Neural crest cell (in vitro differentiated cells): ENCODE measurements at regions not wholly inside any gene's neighbourhood (a gene's known extent, or its start where the extent isn't known, plus 50 kb on each side); places are given as distances from the start of the nearest gene placed in this dataset.
"Not testable (repeated sequence)": the region's sequence is repeated elsewhere in the genome, so short reads cannot be mapped to it uniquely, and the experiment has no call there.

Source experiments
- DNase-seq: peaks from one replicate; pipeline ENCODE4 v3.0.0; 2021; ENCODE audit warnings: low read depth, mixed read lengths, low spot score
- H3K27ac Mint-ChIP-seq: one replicate; pipeline ENCODE4 v1.8.0; 2021; ENCODE audit warnings: mild to moderate bottlenecking, mixed read lengths; ENCODE audit not compliant: unreplicated experiment
- H3K27me3 Mint-ChIP-seq: 2 replicates; pipeline ENCODE4 v1.8.0; 2021; ENCODE audit warnings: low read depth, mild to moderate bottlenecking, mixed read lengths
- H3K36me3 Mint-ChIP-seq: 2 replicates; pipeline ENCODE4 v1.8.0; 2021; ENCODE audit warnings: low read depth, mild to moderate bottlenecking, mixed read lengths
- H3K4me1 Mint-ChIP-seq: 2 replicates; pipeline ENCODE4 v1.8.0; 2021; ENCODE audit warnings: mixed read lengths
- H3K4me3 Mint-ChIP-seq: one replicate; pipeline ENCODE4 v1.8.0; 2021; ENCODE audit warnings: mild to moderate bottlenecking, mixed read lengths
- H3K9me3 Mint-ChIP-seq: 2 replicates; pipeline ENCODE4 v1.8.0; 2021; ENCODE audit warnings: mixed read lengths
- CTCF ChIP-seq: fragments of 200-600 bp; sonication (generic); conservative IDR thresholded peaks from 2 replicates; pipeline ENCODE4 v1.5.0; 2021; ENCODE audit warnings: antibody characterized with exemption, mild to moderate bottlenecking

GRCh38 chr2:17133052-17133671 is 385.1 kb downstream of the RAD51AP2 start:
- Mint-ChIP-seq H3K9me3 (no peaks in the 10 kb centered on the region), H3K27ac (no peak overlapping the region), H3K4me1 (no peaks in the 10 kb centered on the region), H3K4me3 (no peak overlapping the region), H3K27me3 (no peaks in the 10 kb centered on the region), H3K36me3 (no peaks in the 10 kb centered on the region)
- no peak for TF ChIP-seq CTCF
- no peak for DNase-seq

- H3K4me3 Mint-ChIP-seq, DNase-seq, H3K9me3 Mint-ChIP-seq, H3K27me3 Mint-ChIP-seq, H3K27ac Mint-ChIP-seq, H3K36me3 Mint-ChIP-seq, H3K4me1 Mint-ChIP-seq: not testable (repeated sequence)
These were observed 387.6 kb downstream of the RAD51AP2 start for GRCh38 chr2:17130627-17131026.

GRCh38 chr2:17125989-17126620 is 392.1 kb downstream of the RAD51AP2 start:
- H3K9me3 Mint-ChIP-seq = no peaks in the 10 kb centered on the region

GRCh38 chr2:17124575-17125318 is 393.5 kb downstream of the RAD51AP2 start:
- Mint-ChIP-seq H3K4me3 (no peak overlapping the region), H3K27me3 (peaks cover 4% of the 10 kb centered on the region), H3K27ac (no peak overlapping the region), H3K36me3 (no peaks in the 10 kb centered on the region), H3K9me3 (no peaks in the 10 kb centered on the region), H3K4me1 (no peaks in the 10 kb centered on the region)
- no peak for TF ChIP-seq CTCF
- DNase-seq = no peak

More at GRCh38 chr2:17125989-17126620, 392.1 kb downstream of the RAD51AP2 start:
- H3K27me3 Mint-ChIP-seq = peaks cover 4% of the 10 kb centered on the region
- no peak for TF ChIP-seq CTCF
- no peak overlapping the region for H3K4me3 Mint-ChIP-seq
- no peak for DNase-seq
- H3K36me3 Mint-ChIP-seq = no peaks in the 10 kb centered on the region
- H3K4me1 Mint-ChIP-seq = no peaks in the 10 kb centered on the region
- no peak overlapping the region for H3K27ac Mint-ChIP-seq

- Mint-ChIP-seq H3K4me3 (no peak overlapping the region), H3K9me3 (no peaks in the 10 kb centered on the region), H3K27me3 (peaks cover 4% of the 10 kb centered on the region), H3K36me3 (no peaks in the 10 kb centered on the region), H3K27ac (no peak overlapping the region), H3K4me1 (no peaks in the 10 kb centered on the region)
- no peak for TF ChIP-seq CTCF
- no peak for DNase-seq
These were observed 395.2 kb downstream of the RAD51AP2 start for GRCh38 chr2:17122887-17123501.
